PC-3 (cell line): ENCODE measurements at regions not wholly inside any gene's neighbourhood (a gene's known extent, or its start where the extent isn't known, plus 50 kb on each side); places are given as distances from the start of the nearest gene placed in this dataset.

ENCODE experiments used
- EZH2 ChIP-seq: fragments of 300-600 bp; sonication (generic); IDR thresholded peaks from one replicate; pipeline ENCODE4 v1.6.1; 2017; ENCODE audit warnings: antibody characterized with exemption, mild to moderate bottlenecking, low read length; ENCODE audit not compliant: unreplicated experiment
- TF ChIP-seq, protein P1 (sequence below): fragments of 300-600 bp; sonication (generic); conservative IDR thresholded peaks from 2 replicates; pipeline ENCODE4 v1.5.1; 2017; ENCODE audit warnings: antibody characterized with exemption, low read depth, mild to moderate bottlenecking, low read length

DNA sequence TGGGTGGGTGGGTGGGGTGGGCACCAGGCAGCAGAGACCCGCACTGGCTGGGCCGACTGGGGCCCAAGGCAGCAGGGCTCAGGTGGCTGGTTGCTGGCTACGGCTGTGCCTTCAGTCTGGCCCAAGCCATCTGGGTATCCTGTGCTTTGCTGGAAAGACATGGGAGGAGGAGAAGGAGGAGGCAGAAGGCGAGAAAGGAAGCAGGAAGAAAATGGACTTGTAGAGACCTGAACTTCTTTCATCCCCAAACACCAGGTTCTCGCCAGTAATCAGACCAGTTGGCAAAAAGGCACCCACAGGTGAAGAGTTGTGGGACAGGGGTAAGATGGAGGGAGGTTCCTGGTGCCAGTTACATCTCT lies 78.8 kb downstream of the IGLL1 start:
- TF ChIP-seq, protein P1, sequence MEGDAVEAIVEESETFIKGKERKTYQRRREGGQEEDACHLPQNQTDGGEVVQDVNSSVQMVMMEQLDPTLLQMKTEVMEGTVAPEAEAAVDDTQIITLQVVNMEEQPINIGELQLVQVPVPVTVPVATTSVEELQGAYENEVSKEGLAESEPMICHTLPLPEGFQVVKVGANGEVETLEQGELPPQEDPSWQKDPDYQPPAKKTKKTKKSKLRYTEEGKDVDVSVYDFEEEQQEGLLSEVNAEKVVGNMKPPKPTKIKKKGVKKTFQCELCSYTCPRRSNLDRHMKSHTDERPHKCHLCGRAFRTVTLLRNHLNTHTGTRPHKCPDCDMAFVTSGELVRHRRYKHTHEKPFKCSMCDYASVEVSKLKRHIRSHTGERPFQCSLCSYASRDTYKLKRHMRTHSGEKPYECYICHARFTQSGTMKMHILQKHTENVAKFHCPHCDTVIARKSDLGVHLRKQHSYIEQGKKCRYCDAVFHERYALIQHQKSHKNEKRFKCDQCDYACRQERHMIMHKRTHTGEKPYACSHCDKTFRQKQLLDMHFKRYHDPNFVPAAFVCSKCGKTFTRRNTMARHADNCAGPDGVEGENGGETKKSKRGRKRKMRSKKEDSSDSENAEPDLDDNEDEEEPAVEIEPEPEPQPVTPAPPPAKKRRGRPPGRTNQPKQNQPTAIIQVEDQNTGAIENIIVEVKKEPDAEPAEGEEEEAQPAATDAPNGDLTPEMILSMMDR = no peak
- TF ChIP-seq EZH2 = no peak
